ENCODE measurements at regions not wholly inside any gene's neighbourhood (a gene's known extent, or its start where the extent isn't known, plus 50 kb on each side); places are given as distances from the start of the nearest gene placed in this dataset.

DNA sequence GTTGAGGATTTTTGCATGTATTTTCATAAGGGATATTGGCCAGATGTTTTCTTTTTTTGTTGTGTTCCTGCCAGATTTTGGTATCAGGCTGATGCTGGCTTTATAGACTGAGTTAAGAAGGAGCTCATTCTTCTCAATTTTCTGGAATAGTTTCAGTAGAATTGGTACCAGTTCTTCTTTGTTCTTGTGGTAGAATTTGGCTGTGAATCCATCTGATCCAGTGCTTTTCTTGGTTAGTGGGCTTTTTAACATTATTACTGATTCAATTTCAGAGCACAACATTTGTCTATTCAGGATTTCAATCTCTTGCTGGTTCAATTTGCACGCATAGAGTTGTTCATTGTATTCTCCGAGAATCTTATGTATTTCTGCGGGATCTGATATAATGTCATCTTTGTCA lies 136.5 kb upstream of the FOXG1 start:
- H3K27me3 ChIP-seq (ENCODE audit: control insufficient read depth, insufficient read depth, low read length): no peaks in the 10 kb centered on the region
- H3K27ac ChIP-seq (ENCODE audit: insufficient read depth, low read length): no peak overlapping the region
- in situ Hi-C loops (cut with MboI; ENCODE audit: low sequenced_read_pairs): no loop called here
- BruUV-seq (replicated peaks): no TSS peak
- no peak overlapping the region for H3K9ac ChIP-seq (ENCODE audit: low read depth, low read length)
- H3K4me1 ChIP-seq (ENCODE audit: control insufficient read depth, insufficient read depth, low read length): no peaks in the 10 kb centered on the region
- no peak overlapping the region for H4K8ac ChIP-seq (ENCODE audit: low read depth in 2 of 2, low read length in 2 of 2)
- no peaks in the 10 kb centered on the region for H3K79me1 ChIP-seq (ENCODE audit: low read depth in 1 of 2, low read length in 2 of 2)
- no peak overlapping the region for H3K56ac ChIP-seq (ENCODE audit: extremely low read depth, insufficient read depth, low read length)
- H3K14ac ChIP-seq (replicated peaks; ENCODE audit: low read depth, low read length): no peak overlapping the region
- H3K4me3 ChIP-seq (ENCODE audit: insufficient read depth, low read depth, low read length): no peak overlapping the region
- ATAC-seq (ENCODE audit: low read depth) (no peak), DNase-seq (no peak)
- H2BK120ac ChIP-seq (ENCODE audit: low read depth, low read length): no peak overlapping the region
- no peak overlapping the region for H4K91ac ChIP-seq (ENCODE audit: insufficient read depth, low read depth, low read length)
- no peak overlapping the region for H2BK5ac ChIP-seq (ENCODE audit: low read depth, low read length, poor library complexity, severe bottlenecking)
- dilution Hi-C loops (cut with HindIII; ENCODE audit: low sequenced_read_pairs, unreplicated experiment): no loop called here
- H3K9me1 ChIP-seq (ENCODE audit: insufficient read depth, low read length): no peaks in the 10 kb centered on the region
- no peak overlapping the region for H2AK5ac ChIP-seq (ENCODE audit: low read depth, low read length)
- no peaks in the 10 kb centered on the region for H4K20me1 ChIP-seq (ENCODE audit: insufficient read depth, low read length)
- H3K4ac ChIP-seq (ENCODE audit: low read depth, low read length): no peak overlapping the region
- H3K4me2 ChIP-seq (ENCODE audit: low read depth, low read length): no peak overlapping the region
- no CpG with 5 or more reads among the region's 3 CpGs for WGBS, 2 experiments (ENCODE audit: extremely low coverage in 2 of 2, insufficient read length in 1 of 2)
- no peak for TF ChIP-seq MXI1 (IDR thresholded peaks at IDR 0.05; ENCODE audit: borderline replicate concordance, low read depth, low read length)
- TF ChIP-seq, protein P1, sequence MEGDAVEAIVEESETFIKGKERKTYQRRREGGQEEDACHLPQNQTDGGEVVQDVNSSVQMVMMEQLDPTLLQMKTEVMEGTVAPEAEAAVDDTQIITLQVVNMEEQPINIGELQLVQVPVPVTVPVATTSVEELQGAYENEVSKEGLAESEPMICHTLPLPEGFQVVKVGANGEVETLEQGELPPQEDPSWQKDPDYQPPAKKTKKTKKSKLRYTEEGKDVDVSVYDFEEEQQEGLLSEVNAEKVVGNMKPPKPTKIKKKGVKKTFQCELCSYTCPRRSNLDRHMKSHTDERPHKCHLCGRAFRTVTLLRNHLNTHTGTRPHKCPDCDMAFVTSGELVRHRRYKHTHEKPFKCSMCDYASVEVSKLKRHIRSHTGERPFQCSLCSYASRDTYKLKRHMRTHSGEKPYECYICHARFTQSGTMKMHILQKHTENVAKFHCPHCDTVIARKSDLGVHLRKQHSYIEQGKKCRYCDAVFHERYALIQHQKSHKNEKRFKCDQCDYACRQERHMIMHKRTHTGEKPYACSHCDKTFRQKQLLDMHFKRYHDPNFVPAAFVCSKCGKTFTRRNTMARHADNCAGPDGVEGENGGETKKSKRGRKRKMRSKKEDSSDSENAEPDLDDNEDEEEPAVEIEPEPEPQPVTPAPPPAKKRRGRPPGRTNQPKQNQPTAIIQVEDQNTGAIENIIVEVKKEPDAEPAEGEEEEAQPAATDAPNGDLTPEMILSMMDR (conservative IDR thresholded peaks at IDR 0.05; ENCODE audit: low read depth, low read length): no peak
- TF ChIP-seq BHLHE40 (IDR thresholded peaks at IDR 0.05; ENCODE audit: low read depth, low read length): no peak
- TF ChIP-seq CEBPB (IDR thresholded peaks at IDR 0.05; ENCODE audit: low read depth, low read length): no peak
- no peak for TF ChIP-seq FOS (IDR thresholded peaks at IDR 0.05; ENCODE audit: low read depth, low read length)
- TF ChIP-seq MAZ (IDR thresholded peaks at IDR 0.05; ENCODE audit: borderline replicate concordance, low read depth, low read length): no peak
- TF ChIP-seq RCOR1 (IDR thresholded peaks at IDR 0.05; ENCODE audit: insufficient replicate concordance, low read length): no peak
- no peak for TF ChIP-seq USF2 (IDR thresholded peaks at IDR 0.05; ENCODE audit: low read depth, low read length)
- TF ChIP-seq, protein P2, sequence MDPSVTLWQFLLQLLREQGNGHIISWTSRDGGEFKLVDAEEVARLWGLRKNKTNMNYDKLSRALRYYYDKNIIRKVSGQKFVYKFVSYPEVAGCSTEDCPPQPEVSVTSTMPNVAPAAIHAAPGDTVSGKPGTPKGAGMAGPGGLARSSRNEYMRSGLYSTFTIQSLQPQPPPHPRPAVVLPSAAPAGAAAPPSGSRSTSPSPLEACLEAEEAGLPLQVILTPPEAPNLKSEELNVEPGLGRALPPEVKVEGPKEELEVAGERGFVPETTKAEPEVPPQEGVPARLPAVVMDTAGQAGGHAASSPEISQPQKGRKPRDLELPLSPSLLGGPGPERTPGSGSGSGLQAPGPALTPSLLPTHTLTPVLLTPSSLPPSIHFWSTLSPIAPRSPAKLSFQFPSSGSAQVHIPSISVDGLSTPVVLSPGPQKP (IDR thresholded peaks at IDR 0.05; ENCODE audit: borderline replicate concordance, low read depth, low read length): no peak
- H3K23ac ChIP-seq (ENCODE audit: low read depth, low read length): no peak overlapping the region
- no peak overlapping the region for H4K5ac ChIP-seq (ENCODE audit: low read depth, low read length)
- no peak overlapping the region for H2BK15ac ChIP-seq (ENCODE audit: low read depth, low read length)
- H3K9me3 ChIP-seq (ENCODE audit: control insufficient read depth, insufficient read depth, low read length): no peaks in the 10 kb centered on the region
- H2AK9ac ChIP-seq (replicated peaks; ENCODE audit: low read depth, low read length, poor library complexity): no peak overlapping the region
- ChIA-PET POLR2A (ENCODE audit: unreplicated experiment) (interaction anchor here (0.6 kb wide), 1 partner anchor 16 kb away, joined by 8 read pairs; no protein-coding TSS in a partner anchor), CTCF (no interaction called here)
- no peak overlapping the region for H3K18ac ChIP-seq (ENCODE audit: low read depth, low read length)
- H3K36me3 ChIP-seq (ENCODE audit: control insufficient read depth, insufficient read depth, low read length): no peaks in the 10 kb centered on the region
- no peak overlapping the region for H2AFZ ChIP-seq (replicated peaks; ENCODE audit: low read length, poor library complexity)
- intact Hi-C loops (cut with micrococcal nuclease): no loop called here
- H2BK20ac ChIP-seq (ENCODE audit: low read depth, low read length): no peak overlapping the region

All from IMR-90 (cell line).